Spleen (tissue), 7 donors: ENCODE measurements at regions not wholly inside any gene's neighbourhood (a gene's known extent, or its start where the extent isn't known, plus 50 kb on each side); places are given as distances from the start of the nearest gene placed in this dataset.

Experiments used
- CTCF ChIP-seq, 11 experiments: fragments of 200-600 bp in 7 of 11; fragments of 450-650 bp in 4 of 11; sonication (generic) in 4 of 11; IDR thresholded peaks in 8 of 11; conservative IDR thresholded peaks in 3 of 11; 1 replicate in 7 of 11; 2 replicates in 4 of 11; pipeline versions ENCODE4 v1.4.0 to v1.8.0; 2016 to 2021; ENCODE audit warnings: antibody characterized with exemption in 11 of 11, inconsistent platforms in 4 of 11, mild to moderate bottlenecking in 1 of 11
- POLR2A ChIP-seq, 3 donors: fragments of 450-650 bp; IDR thresholded peaks; one replicate each; pipeline ENCODE4 v1.5.1; 2017; ENCODE audit warnings: antibody characterized with exemption in 3 of 3, mild to moderate bottlenecking in 1 of 3
- POLR2AphosphoS5 ChIP-seq, 3 donors: sonication (generic); formaldehyde crosslinking; IDR thresholded peaks; one replicate each; pipeline ENCODE4 v1.5.1; 2017; ENCODE audit warnings: antibody characterized with exemption in 3 of 3
- donor health status: DM: no; HTN: no; CAD: no; lungs with moderate emphysema.
- donor health status: DM: no; HTN: no; CAD: no.
- donor health status: DM: no; HTN: no; CAD: no.

GRCh38 chr5:120137582-120137981 lies 326.5 kb upstream of the PRR16 start:
- no peak for TF ChIP-seq CTCF (IDR thresholded peaks at IDR 0.05 in 8 of 11, conservative IDR thresholded peaks at IDR 0.05 in 3 of 11)
- TF ChIP-seq POLR2AphosphoS5 (IDR thresholded peaks at IDR 0.05): no peak
- TF ChIP-seq POLR2A (IDR thresholded peaks at IDR 0.05): no peak
